ENCODE measurements at regions not wholly inside any gene's neighbourhood (a gene's known extent, or its start where the extent isn't known, plus 50 kb on each side); places are given as distances from the start of the nearest gene placed in this dataset.

DNA sequence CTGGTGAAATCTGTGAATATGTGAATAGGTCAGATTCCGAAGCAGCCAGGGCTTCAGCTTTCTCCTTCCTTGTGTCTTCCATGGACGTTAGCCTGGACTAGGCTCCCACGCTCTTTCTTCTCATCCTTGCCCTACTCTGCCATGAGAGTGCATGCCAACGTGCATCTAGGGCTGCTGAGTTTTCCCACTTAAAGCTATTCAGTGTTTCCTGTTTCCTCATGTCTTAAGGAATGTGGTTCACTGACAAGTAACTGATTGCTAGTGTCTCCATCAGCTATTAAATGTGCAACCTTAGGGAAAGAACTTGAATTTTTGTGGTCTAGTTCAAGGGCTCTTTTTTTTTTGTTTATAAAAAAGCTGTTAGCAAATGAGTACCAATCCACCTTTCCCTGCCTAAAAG, 642.3 kb upstream of the LINC00305 start:
- TF ChIP-seq CTCF (IDR thresholded peaks at IDR 0.05; ENCODE audit: extremely low read depth, missing control alignments), result no peak
- DNase-seq (ENCODE audit: low spot score), result no peak

GRCh38 chr18:64785686-64786085, 636.8 kb upstream of the LINC00305 start:
- no peak for TF ChIP-seq CTCF (IDR thresholded peaks at IDR 0.05; ENCODE audit: extremely low read depth, missing control alignments)
- DNase-seq (ENCODE audit: low spot score), result no peak

DNA sequence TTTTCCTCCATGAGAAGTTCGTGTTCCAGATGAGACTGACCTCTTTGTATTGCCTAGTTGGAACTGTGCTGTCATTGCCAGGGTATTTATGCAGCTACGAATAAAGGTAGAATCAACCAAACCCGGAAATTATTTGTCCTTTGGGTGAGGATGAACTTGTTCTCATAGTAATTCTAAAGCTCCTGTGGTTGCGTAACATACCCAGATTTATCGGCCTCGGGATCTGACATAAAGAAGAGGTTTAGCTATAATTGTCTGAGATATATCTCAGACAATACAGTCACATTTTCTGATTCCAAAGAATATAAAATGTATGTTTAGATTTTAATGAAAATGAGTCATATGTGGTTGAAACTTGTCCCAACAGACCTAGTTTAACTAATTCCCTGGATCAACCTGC, 628.7 kb upstream of the LINC00305 start:
- DNase-seq (ENCODE audit: low spot score), result no peak
- no peak for TF ChIP-seq CTCF (IDR thresholded peaks at IDR 0.05; ENCODE audit: extremely low read depth, missing control alignments)

DNA sequence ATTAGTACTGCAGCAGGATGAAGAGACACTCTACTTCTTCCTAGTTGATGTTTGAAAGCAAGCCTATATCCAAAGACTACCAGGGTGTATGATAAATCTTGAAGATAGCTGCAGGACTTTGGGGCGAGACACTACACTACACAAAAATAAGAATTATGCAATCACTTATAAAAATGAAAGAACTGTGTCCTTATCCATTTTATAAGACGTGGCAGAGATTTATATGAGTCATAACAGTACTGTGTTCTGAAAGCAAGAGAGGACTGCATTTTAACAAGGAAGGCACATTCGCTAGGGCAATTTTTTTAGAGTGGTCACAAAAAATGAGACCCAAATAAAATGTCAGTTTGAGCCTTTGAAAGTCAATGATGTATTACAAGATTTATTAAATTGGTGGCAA, 617.0 kb upstream of the LINC00305 start:
- DNase-seq (ENCODE audit: low spot score), result no peak
- no peak for TF ChIP-seq CTCF (IDR thresholded peaks at IDR 0.05; ENCODE audit: extremely low read depth, missing control alignments)

DNA sequence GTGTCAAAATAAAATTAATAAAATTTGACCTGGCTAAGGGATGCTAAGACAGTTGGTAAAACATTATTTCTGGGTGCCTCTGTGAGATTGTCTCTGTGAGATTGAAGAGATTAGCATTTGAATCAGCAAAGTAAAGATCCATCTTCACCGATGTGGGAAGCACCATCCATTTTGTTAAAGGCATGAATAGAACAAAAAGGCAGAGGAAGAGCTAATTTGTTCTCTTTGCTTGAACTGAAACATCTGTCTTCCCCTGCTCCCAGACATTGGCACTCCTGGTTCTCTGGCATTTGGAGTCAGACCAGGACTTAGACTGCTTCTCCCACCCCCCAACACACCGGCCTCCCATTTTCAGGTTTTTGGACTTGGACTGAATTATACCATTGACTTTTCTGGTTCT, 603.8 kb upstream of the LINC00305 start:
- DNase-seq (ENCODE audit: low spot score), result no peak
- no peak for TF ChIP-seq CTCF (IDR thresholded peaks at IDR 0.05; ENCODE audit: extremely low read depth, missing control alignments)

DNA sequence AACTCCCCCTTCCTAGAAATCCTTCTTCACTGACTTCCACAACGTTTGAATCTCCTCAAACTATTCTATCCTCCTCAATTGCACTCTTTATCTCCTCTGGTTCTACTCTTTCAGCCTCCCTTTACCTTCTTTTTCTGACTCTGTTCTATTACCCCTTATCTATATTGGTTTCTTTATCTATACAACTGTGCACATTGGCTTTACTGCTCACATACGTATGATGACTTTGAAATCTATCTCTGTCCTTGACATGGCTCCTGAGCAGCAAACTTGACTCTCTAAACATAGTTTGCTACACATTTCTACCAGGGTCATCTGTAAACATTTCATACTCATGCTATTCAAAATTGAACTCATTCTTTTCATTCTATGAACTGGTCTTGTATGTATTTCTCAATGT, 601.0 kb upstream of the LINC00305 start:
- TF ChIP-seq CTCF (IDR thresholded peaks at IDR 0.05; ENCODE audit: extremely low read depth, missing control alignments), result no peak
- DNase-seq (ENCODE audit: low spot score), result no peak

DNA sequence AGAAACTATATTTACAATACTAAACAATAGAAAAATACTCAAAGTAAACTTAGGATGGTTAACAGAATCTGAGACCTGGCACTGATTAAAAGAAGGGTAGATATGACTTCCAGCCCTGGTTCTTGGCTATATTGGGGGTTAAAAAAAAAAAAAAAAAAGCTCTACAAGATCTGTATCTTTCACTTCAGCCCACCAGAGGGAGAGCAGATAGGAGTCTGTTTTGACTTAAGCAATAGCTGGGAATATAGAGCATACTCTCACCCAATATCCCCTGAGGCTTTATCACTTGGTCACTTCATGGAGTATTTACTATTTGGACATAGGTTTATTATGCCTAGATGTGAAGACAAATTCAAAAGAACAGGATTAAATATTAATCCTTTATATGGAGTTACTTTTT, 598.9 kb upstream of the LINC00305 start:
- DNase-seq (ENCODE audit: low spot score), result no peak
- TF ChIP-seq CTCF (IDR thresholded peaks at IDR 0.05; ENCODE audit: extremely low read depth, missing control alignments), result no peak

All from GM20000 (cell line).